ENCODE measurements at regions not wholly inside any gene's neighbourhood (a gene's known extent, or its start where the extent isn't known, plus 50 kb on each side); places are given as distances from the start of the nearest gene placed in this dataset.
A peak's percentile ranks its signal among the peaks of the same experiment; 100 is the strongest.

- intact Hi-C loops (cut with DNase I, micrococcal nuclease) = no loop called here
- DNase-seq = no peak
- no peak for ATAC-seq
Observed at GRCh38 chr3:23644099-23644498, 161.7 kb upstream of the UBE2E1 start.

GRCh38 chr3:23644676-23645075 lies 161.1 kb upstream of the UBE2E1 start:
- no peak for DNase-seq
- intact Hi-C loops (cut with DNase I, micrococcal nuclease) = no loop called here
- peak; percentile 34 for ATAC-seq

- ATAC-seq (peak; percentile 18), DNase-seq (no peak)
- intact Hi-C loops (cut with DNase I, micrococcal nuclease) = no loop called here
Observed at GRCh38 chr3:23645533-23646183, 160.1 kb upstream of the UBE2E1 start.

DNA sequence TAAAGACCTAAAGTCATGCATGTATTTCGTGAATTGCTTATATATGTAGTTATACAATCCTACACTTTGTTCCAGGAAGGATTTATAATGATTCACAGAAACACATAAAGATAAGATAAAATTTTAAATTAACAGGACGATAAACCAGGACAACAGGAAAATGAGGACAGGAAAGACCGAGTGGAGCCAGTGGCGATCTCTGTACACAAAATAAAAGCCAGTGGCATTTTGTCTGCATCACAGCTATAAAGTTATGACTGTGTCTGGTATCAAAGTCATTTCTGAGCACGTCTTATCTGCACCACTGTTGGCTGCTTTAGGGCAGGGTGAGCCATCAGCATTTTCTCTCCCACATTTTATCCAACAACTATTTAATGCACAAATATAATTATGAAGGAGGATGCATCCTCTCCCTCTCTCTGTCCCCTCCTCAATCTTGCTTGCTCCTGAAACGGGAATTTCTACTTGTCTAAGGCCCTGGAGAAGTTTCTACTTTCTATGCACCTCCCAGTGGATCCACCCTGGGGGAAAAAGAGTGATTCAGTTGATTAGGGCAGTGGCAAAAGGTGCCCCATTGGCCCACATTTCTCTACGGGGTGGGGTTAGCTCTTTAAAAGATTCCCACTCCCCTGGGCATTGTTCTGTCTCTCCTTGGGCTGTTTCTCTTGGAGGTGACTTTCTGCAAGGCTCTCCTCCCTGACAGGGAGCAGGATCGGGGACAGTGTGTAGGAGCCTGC lies 159.4 kb upstream of the UBE2E1 start:
- ATAC-seq (peak; percentile 79), DNase-seq (no peak)

GRCh38 chr3:23647706-23648258 lies 158.0 kb upstream of the UBE2E1 start:
- ATAC-seq (no peak), DNase-seq (no peak)
- intact Hi-C loops (cut with DNase I, micrococcal nuclease) = no loop called here

More for the DNA sequence above, 159.4 kb upstream of the UBE2E1 start:
- intact Hi-C loops (cut with DNase I, micrococcal nuclease) = no loop called here

DNA sequence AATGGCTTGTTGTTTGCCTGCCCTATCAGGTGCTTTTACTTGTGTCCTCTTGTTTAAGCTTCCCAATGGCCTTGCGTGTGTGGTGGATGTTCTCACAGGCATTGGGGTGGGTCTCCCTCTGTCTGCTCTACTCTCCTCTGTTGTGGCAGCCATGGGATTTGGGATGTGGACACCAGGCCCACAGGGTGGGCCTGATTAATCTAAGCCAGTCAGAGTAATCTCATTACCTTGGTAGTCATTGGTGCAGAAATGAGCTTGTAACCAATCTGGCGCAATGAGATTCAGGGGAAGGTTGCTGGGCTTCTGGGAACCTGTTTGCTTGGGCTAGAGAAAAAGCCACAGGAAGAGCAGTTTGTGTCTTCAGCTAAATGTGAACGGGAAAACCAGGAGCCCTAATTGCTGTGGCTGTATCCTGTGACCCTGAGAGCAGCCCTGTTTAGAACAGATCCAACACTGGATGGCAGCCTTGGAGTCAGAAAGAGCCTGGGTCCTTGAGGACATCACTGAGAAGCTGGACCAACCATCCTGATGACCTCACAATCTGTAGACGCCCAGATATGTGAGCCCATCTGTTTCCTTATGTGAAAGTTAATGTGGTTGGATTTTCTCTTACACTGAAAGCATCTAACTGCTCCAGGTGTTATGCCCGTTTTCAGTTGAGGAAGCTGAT lies 157.3 kb upstream of the UBE2E1 start:
- intact Hi-C loops (cut with DNase I, micrococcal nuclease) = no loop called here
- ATAC-seq (peak; percentile 34), DNase-seq (no peak)

- DNase-seq = peak; percentile 44 to 64
- intact Hi-C loops (cut with DNase I, micrococcal nuclease) = no loop called here
- peak; percentile 74 for ATAC-seq
Observed at GRCh38 chr3:23648996-23649395, 156.8 kb upstream of the UBE2E1 start.

DNA sequence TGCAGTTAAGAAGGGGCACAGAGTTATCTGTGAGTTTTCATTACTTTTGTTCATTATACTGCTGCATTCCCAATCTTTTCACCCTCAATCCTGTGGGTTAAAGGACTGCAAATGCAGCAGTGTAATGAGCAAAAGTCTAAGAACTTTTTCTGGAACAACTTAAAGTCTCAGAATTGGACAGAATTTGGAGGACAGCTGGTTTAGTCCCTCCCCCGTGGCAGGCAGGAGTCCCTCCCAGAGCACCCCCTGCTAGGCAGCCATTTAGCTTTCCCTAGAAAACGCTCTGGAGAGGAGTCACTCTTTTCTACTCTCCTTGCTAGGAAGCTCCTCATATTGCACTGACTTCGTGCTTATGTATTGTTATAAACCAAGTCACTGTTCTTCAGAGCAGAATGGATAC lies 156.3 kb upstream of the UBE2E1 start:
- DNase-seq (no peak), ATAC-seq (no peak)
- intact Hi-C loops (cut with DNase I, micrococcal nuclease) = no loop called here

DNA sequence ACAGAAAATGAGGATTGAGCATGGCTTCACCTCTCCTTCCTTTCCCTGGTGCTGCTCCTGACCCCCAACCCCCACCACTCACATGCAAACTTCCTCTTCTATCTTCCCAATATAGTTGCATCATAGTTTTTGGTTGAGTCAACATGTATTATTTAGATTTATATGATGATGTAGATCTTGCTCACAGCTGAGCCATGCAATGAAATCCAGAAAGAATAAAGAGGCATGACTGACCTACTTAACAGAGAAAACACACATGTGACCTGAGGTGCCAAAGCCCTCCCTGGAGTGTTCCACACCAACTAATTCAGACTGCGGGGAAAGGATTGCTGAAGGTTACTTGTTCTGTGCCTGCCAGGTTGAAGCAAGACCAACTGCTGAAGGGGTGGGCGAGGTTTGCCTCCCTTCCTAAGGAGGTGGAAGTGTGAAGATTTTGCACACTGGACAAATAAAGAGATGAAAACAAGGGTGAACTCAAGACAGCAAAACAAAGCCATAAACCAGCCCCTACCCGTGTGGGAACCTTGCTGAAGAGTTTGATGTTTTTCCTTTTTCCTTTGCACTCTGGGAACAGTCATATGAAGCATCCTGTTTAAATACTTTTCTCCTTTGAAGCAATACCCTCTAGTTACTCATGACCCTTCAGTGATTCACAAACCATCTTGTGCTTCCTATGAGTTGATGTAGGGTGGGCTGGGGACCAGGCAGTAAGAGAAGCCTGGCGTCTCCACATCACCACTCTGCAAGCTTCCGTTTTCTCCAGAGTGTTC lies 155.2 kb upstream of the UBE2E1 start:
- DNase-seq (no peak), ATAC-seq (no peak)
- intact Hi-C loops (cut with DNase I, micrococcal nuclease) = no loop called here

GRCh38 chr3:23653647-23654525 lies 151.9 kb upstream of the UBE2E1 start:
- DNase-seq (no peak), ATAC-seq (peak; percentile 26)
- intact Hi-C loops (cut with DNase I, micrococcal nuclease) = no loop called here

DNA sequence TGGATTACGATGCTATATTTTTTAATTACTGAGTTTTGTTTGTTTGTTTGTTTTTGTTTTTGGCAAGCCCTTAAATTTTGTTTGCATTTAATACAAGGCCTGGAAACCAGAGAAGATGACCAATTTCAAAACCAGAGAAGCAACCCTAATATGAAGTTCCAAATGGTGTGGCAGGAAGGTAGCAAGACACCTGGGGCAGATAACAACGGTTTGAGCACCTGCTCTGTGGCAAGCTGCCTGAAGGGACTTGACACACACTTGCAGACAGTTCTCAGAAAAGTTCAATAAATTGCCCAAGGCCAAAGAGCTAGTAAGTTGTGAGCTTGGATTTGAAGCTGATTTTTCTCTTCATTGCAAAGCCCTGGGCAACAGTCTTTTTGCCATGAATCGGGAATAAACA lies 151.2 kb upstream of the UBE2E1 start:
- intact Hi-C loops (cut with DNase I, micrococcal nuclease) = no loop called here
- DNase-seq = no peak
- ATAC-seq = no peak

DNA sequence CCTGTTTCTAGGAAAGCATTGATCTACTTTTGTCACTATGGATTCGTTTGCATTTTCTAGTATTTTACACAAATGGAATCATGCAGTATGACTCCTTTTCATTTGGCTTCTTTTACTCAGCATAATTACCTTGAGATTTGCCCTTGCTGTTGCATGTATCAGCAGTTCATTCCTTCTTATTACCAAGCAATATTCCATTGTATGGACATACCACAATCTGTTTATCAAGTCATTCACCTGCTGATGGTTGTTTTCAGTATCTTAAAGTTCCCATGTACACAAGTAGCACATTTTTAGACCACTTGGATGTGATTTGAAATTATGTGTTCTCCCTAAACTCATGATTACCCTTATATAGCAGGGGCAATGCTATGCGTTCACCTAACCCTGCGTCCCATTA lies 150.0 kb upstream of the UBE2E1 start:
- intact Hi-C loops (cut with DNase I, micrococcal nuclease) = no loop called here
- no peak for DNase-seq

GRCh38 chr3:23656199-23656598 lies 149.6 kb upstream of the UBE2E1 start:
- DNase-seq (no peak), ATAC-seq (no peak)
- intact Hi-C loops (cut with DNase I, micrococcal nuclease) = no loop called here

More for the DNA sequence above, 150.0 kb upstream of the UBE2E1 start:
- ATAC-seq = no peak

GRCh38 chr3:23656821-23657220 lies 148.9 kb upstream of the UBE2E1 start:
- DNase-seq (no peak), ATAC-seq (no peak)
- intact Hi-C loops (cut with DNase I, micrococcal nuclease) = no loop called here

DNA sequence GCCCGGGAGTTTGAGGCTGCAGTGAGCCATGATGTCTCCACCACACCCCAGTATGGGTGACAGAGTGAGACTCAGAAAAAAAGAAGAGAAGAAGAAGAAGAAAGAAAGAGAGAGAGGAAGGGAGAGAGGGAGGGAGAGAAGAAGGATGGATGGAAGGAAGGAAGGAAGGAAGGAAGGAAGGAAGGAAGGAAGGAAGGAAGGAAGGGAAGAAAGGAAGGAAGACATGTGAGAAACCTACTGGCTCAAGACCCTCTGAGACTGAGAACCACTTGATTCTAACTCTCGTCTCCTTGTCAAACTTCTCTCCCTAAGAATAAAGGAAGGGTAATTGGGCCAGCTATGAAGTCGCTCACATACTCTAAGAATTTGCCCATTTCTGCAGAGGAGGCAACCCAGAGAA lies 148.1 kb upstream of the UBE2E1 start:
- no peak for ATAC-seq
- intact Hi-C loops (cut with DNase I, micrococcal nuclease) = no loop called here
- no peak for DNase-seq

GRCh38 chr3:23659274-23659673 lies 146.5 kb upstream of the UBE2E1 start:
- ATAC-seq = no peak
- intact Hi-C loops (cut with DNase I, micrococcal nuclease) = no loop called here
- DNase-seq = no peak

DNA sequence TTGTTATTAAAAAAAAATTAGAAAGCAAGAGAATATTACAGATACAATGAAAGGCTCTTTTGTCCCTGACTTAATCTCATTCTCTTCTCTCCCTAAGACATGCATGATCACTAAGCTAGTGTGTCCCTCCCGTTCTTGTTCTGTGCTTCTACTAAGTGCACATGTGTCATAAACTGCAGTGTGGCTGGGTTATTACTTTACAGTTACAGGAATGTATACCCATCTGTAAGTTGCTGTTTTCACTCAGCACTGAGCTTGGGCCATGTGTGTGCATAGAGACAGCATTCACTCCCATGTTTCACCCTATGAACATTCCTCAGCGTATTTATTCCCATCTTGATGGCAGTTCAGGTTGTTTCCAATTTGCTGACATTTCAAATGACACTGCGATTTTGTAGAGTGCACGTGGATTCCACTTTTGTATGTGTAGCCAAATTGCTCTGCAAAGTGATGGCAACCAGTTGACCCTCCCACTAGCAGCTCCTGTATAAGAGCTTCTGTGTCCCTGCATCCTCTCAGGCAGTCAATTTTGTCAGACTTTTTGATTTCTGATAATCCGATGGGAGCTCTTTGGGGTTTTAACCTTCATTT lies 145.8 kb upstream of the UBE2E1 start:
- intact Hi-C loops (cut with DNase I, micrococcal nuclease) = no loop called here
- ATAC-seq = peak; percentile 48
- DNase-seq = no peak

DNA sequence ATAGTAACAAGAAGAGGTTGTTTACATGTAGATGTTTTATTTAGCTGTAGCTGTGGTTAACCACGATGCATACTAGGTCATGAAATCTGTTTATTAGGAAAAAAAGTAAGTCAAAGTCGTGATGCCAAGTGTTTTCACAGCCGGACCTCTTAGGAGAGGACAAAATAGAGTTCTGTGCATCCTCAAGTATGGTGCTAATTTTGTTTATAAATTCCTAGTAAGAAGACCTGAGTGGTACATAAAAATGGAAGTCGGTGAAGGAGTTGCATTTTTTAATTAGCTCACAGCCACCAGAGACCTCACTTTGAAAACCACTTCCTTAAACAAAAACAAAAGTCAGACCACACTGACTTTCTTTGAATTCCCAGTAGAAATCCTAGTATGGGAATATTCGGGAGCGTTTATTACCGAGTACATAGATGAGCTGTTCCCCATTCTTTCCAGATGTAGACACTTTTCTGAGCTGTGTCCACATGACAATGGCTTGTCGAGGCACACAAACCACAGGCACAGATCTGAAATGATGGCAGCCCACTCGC lies 143.6 kb upstream of the UBE2E1 start:
- ATAC-seq = no peak
- intact Hi-C loops (cut with DNase I, micrococcal nuclease) = no loop called here
- DNase-seq = no peak

Measured in left colon (tissue), 2 donors.